Neuron (in vitro differentiated cells): ENCODE measurements at regions not wholly inside any gene's neighbourhood (a gene's known extent, or its start where the extent isn't known, plus 50 kb on each side); places are given as distances from the start of the nearest gene placed in this dataset.
A peak's percentile ranks its signal among the peaks of the same experiment; 100 is the strongest.
"Not testable (repeated sequence)": the region's sequence is repeated elsewhere in the genome, so short reads cannot be mapped to it uniquely, and the experiment has no call there.

Source experiments
- H2AFZ ChIP-seq: one replicate; pipeline ENCODE4 v1.6.1; 2013; ENCODE audit warnings: low read depth, mild to moderate bottlenecking, inconsistent platforms, low read length, moderate library complexity
- H3K27me3 ChIP-seq: one replicate; pipeline ENCODE4 v1.6.1; 2013; ENCODE audit warnings: low read length; ENCODE audit not compliant: insufficient read depth
- H3K36me3 ChIP-seq: one replicate; pipeline ENCODE4 v1.6.1; 2013; ENCODE audit warnings: low read length; ENCODE audit not compliant: insufficient read depth
- H3K4me1 ChIP-seq: one replicate; pipeline ENCODE4 v1.6.1; 2013; ENCODE audit warnings: low read length; ENCODE audit not compliant: insufficient read depth
- H3K4me3 ChIP-seq: 2 replicates; pipeline ENCODE4 v1.5.1; 2013; ENCODE audit warnings: mild to moderate bottlenecking, low read length, moderate library complexity
- H3K9me3 ChIP-seq: one replicate; pipeline ENCODE4 v1.6.1; 2013; ENCODE audit warnings: low read length

- no peaks in the 10 kb centered on the region for H3K4me1 ChIP-seq
- H3K4me3 ChIP-seq = no peak overlapping the region
- no peaks in the 10 kb centered on the region for H3K36me3 ChIP-seq
- no peaks in the 10 kb centered on the region for H3K27me3 ChIP-seq
- no peak overlapping the region for H2AFZ ChIP-seq
- no peaks in the 10 kb centered on the region for H3K9me3 ChIP-seq
These were observed 312.4 kb downstream of the KCNJ3 start for GRCh38 chr2:155010925-155011324.

- Histone ChIP-seq H3K4me1 (no peaks in the 10 kb centered on the region), H3K9me3 (no peaks in the 10 kb centered on the region), H3K4me3 (no peak overlapping the region), H3K36me3 (no peaks in the 10 kb centered on the region), H2AFZ (no peak overlapping the region), H3K27me3 (no peaks in the 10 kb centered on the region)
These were observed 296.9 kb downstream of the KCNJ3 start for GRCh38 chr2:154995361-154995760.

- no peaks in the 10 kb centered on the region for H3K4me1 ChIP-seq
- H3K4me3 ChIP-seq = no peak overlapping the region
- no peaks in the 10 kb centered on the region for H3K9me3 ChIP-seq
- no peaks in the 10 kb centered on the region for H3K27me3 ChIP-seq
- H3K36me3 ChIP-seq = no peaks in the 10 kb centered on the region
- no peak overlapping the region for H2AFZ ChIP-seq
These were observed 294.3 kb downstream of the KCNJ3 start for GRCh38 chr2:154992826-154993225.

- Histone ChIP-seq H3K27me3 (no peaks in the 10 kb centered on the region), H3K9me3 (no peaks in the 10 kb centered on the region), H3K4me3 (no peak overlapping the region), H3K4me1 (no peaks in the 10 kb centered on the region), H2AFZ (no peak overlapping the region), H3K36me3 (no peaks in the 10 kb centered on the region)
These were observed 280.2 kb downstream of the KCNJ3 start for GRCh38 chr2:154978710-154979109.

GRCh38 chr2:154978244-154978643, 279.7 kb downstream of the KCNJ3 start:
- Histone ChIP-seq H3K27me3 (no peaks in the 10 kb centered on the region), H3K4me1 (no peaks in the 10 kb centered on the region), H2AFZ (no peak overlapping the region), H3K9me3 (no peaks in the 10 kb centered on the region), H3K36me3 (no peaks in the 10 kb centered on the region), H3K4me3 (no peak overlapping the region)

- Histone ChIP-seq H3K4me3 (no peak overlapping the region), H2AFZ (peak overlapping the region; percentile 46), H3K27me3 (no peaks in the 10 kb centered on the region), H3K9me3 (no peaks in the 10 kb centered on the region), H3K4me1 (no peaks in the 10 kb centered on the region), H3K36me3 (no peaks in the 10 kb centered on the region)
These were observed 275.5 kb downstream of the KCNJ3 start for GRCh38 chr2:154974041-154974440.

- Histone ChIP-seq H3K4me1 (no peaks in the 10 kb centered on the region), H3K36me3 (no peaks in the 10 kb centered on the region), H3K27me3 (no peaks in the 10 kb centered on the region), H3K9me3 (no peaks in the 10 kb centered on the region), H2AFZ (no peak overlapping the region), H3K4me3 (no peak overlapping the region)
These were observed 265.0 kb downstream of the KCNJ3 start for GRCh38 chr2:154963511-154963910.

GRCh38 chr2:154961676-154962075, 263.2 kb downstream of the KCNJ3 start:
- Histone ChIP-seq H3K27me3 (no peaks in the 10 kb centered on the region), H2AFZ (no peak overlapping the region), H3K36me3 (no peaks in the 10 kb centered on the region), H3K4me1 (no peaks in the 10 kb centered on the region), H3K4me3 (no peak overlapping the region), H3K9me3 (no peaks in the 10 kb centered on the region)

GRCh38 chr2:154960802-154961583, 262.5 kb downstream of the KCNJ3 start:
- Histone ChIP-seq H3K9me3 (no peaks in the 10 kb centered on the region), H3K4me3 (no peak overlapping the region), H3K36me3 (no peaks in the 10 kb centered on the region)

GRCh38 chr2:154952346-154952980, 254.0 kb downstream of the KCNJ3 start:
- Histone ChIP-seq H3K9me3 (no peaks in the 10 kb centered on the region), H3K27me3 (no peaks in the 10 kb centered on the region), H3K4me1 (peaks cover 3% of the 10 kb centered on the region), H3K4me3 (no peak overlapping the region), H3K36me3 (no peaks in the 10 kb centered on the region), H2AFZ (no peak overlapping the region)

More at GRCh38 chr2:154960802-154961583, 262.5 kb downstream of the KCNJ3 start:
- no peaks in the 10 kb centered on the region for H3K27me3 ChIP-seq
- H3K4me1 ChIP-seq = no peaks in the 10 kb centered on the region
- H2AFZ ChIP-seq = no peak overlapping the region

GRCh38 chr2:154947416-154947815, 248.9 kb downstream of the KCNJ3 start:
- H3K36me3 ChIP-seq, H2AFZ ChIP-seq, H3K4me1 ChIP-seq, H3K4me3 ChIP-seq, H3K9me3 ChIP-seq, H3K27me3 ChIP-seq: not testable (repeated sequence)

GRCh38 chr2:154945984-154946383, 247.5 kb downstream of the KCNJ3 start:
- H3K9me3 ChIP-seq = no peaks in the 10 kb centered on the region
- H3K36me3 ChIP-seq = no peaks in the 10 kb centered on the region
- H3K4me3 ChIP-seq = no peak overlapping the region
- no peaks in the 10 kb centered on the region for H3K4me1 ChIP-seq
- no peak overlapping the region for H2AFZ ChIP-seq
- H3K27me3 ChIP-seq = no peaks in the 10 kb centered on the region

- Histone ChIP-seq H3K9me3 (no peaks in the 10 kb centered on the region), H3K36me3 (no peaks in the 10 kb centered on the region), H3K4me1 (no peaks in the 10 kb centered on the region), H2AFZ (no peak overlapping the region), H3K27me3 (no peaks in the 10 kb centered on the region), H3K4me3 (no peak overlapping the region)
These were observed 242.9 kb downstream of the KCNJ3 start for GRCh38 chr2:154941379-154941778.
